PC-9 (cell line): ENCODE measurements at regions not wholly inside any gene's neighbourhood (a gene's known extent, or its start where the extent isn't known, plus 50 kb on each side); places are given as distances from the start of the nearest gene placed in this dataset.

Experiments used
- CTCF ChIP-seq: fragments of 200-600 bp; sonication (generic); conservative IDR thresholded peaks from 2 replicates; pipeline ENCODE4 v1.6.1; 2017; ENCODE audit warnings: mixed run types, antibody characterized with exemption, mild to moderate bottlenecking, moderate library complexity
- EZH2 ChIP-seq: fragments of 200-600 bp; sonication (generic); IDR thresholded peaks from 2 replicates; pipeline ENCODE4 v1.8.0; 2017; ENCODE audit warnings: antibody characterized with exemption, low read depth

DNA sequence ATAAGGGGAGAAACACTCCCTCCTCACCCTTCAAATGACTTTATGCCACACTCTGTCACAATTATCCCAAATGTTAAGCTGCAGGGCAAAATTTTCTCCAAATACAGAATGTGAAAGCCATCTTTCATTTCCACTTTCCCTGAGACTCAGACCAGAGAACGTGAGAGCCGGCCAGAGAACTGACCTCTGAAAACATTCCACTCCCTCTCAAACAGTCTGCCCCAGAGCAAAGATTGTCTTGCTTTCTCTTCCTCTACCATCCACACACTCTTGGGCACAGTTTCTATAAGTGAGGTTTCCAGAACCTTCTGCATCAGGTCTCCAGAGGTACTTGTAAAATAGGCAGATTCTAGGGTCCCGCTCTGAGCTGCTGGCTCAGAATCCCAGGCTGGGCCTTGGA is 278.1 kb downstream of the FRK start:
- TF ChIP-seq EZH2 (no peak), CTCF (no peak)
